GM10266 (cell line): ENCODE measurements at regions not wholly inside any gene's neighbourhood (a gene's known extent, or its start where the extent isn't known, plus 50 kb on each side); places are given as distances from the start of the nearest gene placed in this dataset.

Experiments
- DNase-seq: peaks from one replicate; pipeline ENCODE4 v3.0.0; 2012; ENCODE audit errors: extremely low spot score
- CTCF ChIP-seq: IDR thresholded peaks from 2 replicates; pipeline ENCODE4 v1.5.1; 2012; ENCODE audit warnings: mild to moderate bottlenecking, low read depth; ENCODE audit not compliant: control insufficient read depth, insufficient read depth; ENCODE audit errors: missing control alignments

DNA sequence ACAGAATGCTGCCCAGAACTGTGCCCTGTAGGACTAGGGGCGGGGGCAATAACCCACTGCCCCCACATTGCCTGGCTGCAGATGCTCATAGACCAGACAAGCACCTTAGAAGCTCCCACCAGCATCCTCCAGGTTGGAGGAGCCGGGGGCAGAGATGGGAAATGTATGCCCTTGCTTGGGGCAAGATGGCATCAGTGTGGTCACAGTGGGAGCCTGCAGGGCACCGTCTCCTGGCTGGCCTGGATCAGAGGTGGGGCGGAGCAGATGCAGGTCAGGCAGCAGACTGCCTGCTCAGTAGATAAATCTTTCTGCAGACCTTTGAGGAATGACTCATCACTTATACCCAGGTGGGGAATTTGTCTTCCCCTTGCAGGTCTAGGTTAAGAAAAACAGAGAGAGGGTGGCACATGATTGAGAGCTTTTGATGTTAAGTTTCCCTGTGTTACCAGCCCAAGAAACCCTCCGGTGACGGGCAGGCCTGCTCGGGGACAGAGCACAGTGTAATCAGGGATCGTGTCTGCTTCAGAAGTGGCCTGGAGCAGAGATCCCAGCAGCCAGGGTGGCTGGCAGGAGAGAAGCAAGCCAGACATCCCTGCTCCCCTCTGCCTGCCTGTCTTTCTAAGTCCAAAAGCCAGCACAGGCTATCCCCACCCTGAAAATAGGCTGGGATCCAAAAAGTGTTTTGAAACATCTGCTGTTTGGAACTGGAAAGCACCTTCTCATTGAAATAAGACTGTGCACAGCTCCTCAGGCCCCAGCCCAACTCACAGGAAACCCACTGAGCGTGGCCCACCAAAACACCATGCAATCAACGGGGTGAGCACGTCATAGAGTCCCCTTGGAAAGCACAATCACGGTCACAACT lies 50.7 kb upstream of the RPL38 start:
- no peak for TF ChIP-seq CTCF
- no peak for DNase-seq

DNA sequence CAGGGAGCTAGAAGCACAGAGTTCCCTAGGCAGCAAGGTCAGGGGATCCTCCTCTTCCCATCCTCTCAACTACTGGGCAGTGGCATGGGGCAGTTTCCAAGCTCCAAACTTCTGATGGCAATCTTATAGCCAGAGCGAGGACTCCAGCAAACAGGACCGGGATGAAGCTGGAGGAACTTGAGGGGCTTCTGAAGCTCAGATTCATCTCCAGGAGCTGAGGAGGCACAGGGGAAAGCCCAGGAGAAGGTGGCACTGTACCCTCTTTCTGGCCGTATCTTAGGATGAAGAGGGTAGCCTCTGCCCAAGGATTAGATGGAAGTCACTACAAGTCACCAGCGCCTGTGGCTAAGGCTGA lies 50.0 kb upstream of the RPL38 start:
- DNase-seq = no peak
- TF ChIP-seq CTCF = no peak
